GM13977 (cell line): ENCODE measurements at regions not wholly inside any gene's neighbourhood (a gene's known extent, or its start where the extent isn't known, plus 50 kb on each side); places are given as distances from the start of the nearest gene placed in this dataset.

Source experiments
- DNase-seq: peaks from one replicate; pipeline ENCODE4 v3.0.0; 2012; ENCODE audit warnings: low spot score
- CTCF ChIP-seq: IDR thresholded peaks from 2 replicates; pipeline ENCODE4 v1.5.1; 2012; ENCODE audit warnings: mild to moderate bottlenecking, control low read depth; ENCODE audit not compliant: insufficient read depth; ENCODE audit errors: extremely low read depth, missing control alignments
- in situ Hi-C: fragments of 300-500 bp; cut with MboI; formaldehyde crosslinking; loops from one replicate; pipeline ENCODE4 v1.12.0; 2022; ENCODE audit warnings: low sequenced_read_pairs, low pct_unique_long_range_greater_than_20kb, mixed read lengths, inconsistent platforms; ENCODE audit not compliant: unreplicated experiment

GRCh38 chr15:97045666-97046421 lies 715.3 kb downstream of the NR2F2 start:
- DNase-seq = no peak
- in situ Hi-C loops = no loop called here
- no peak for TF ChIP-seq CTCF

- in situ Hi-C loops = no loop called here
- no peak for DNase-seq
- no peak for TF ChIP-seq CTCF
Measured at GRCh38 chr15:97052513-97052912, 722.0 kb downstream of the NR2F2 start.

GRCh38 chr15:97053635-97054034 lies 723.1 kb downstream of the NR2F2 start:
- DNase-seq = no peak
- TF ChIP-seq CTCF = no peak
- in situ Hi-C loops = no loop called here

GRCh38 chr15:97057503-97057902 lies 727.0 kb downstream of the NR2F2 start:
- in situ Hi-C loops = no loop called here
- DNase-seq = no peak
- TF ChIP-seq CTCF = no peak

GRCh38 chr15:97059281-97059680 lies 728.8 kb downstream of the NR2F2 start:
- in situ Hi-C loops = no loop called here
- TF ChIP-seq CTCF = no peak
- no peak for DNase-seq

GRCh38 chr15:97061392-97061791 lies 730.9 kb downstream of the NR2F2 start:
- no peak for DNase-seq
- in situ Hi-C loops = no loop called here
- TF ChIP-seq CTCF = no peak
